Left lung (tissue), 4 donors: ENCODE measurements at regions not wholly inside any gene's neighbourhood (a gene's known extent, or its start where the extent isn't known, plus 50 kb on each side); places are given as distances from the start of the nearest gene placed in this dataset.
A peak's percentile ranks its signal among the peaks of the same experiment; 100 is the strongest.

ENCODE experiments used
- ATAC-seq: fragments of 200-7000 bp; cut with Tn5 transposase; one replicate; pipeline ENCODE4 v1.9.1; 2020; ENCODE audit warnings: moderate library complexity
- DNase-seq, 4 donors: peaks; one replicate each; pipeline ENCODE4 v3.0.0-alpha.2; 2013 to 2020
- H3K27ac ChIP-seq, 2 donors: fragments of 200-600 bp; sonication (generic) in 1 of 2; one replicate each; pipeline versions ENCODE4 v1.5.0 to v1.8.0; 2020 to 2021
- H3K27me3 ChIP-seq, 2 donors: fragments of 200-600 bp; sonication (generic) in 1 of 2; one replicate each; pipeline versions ENCODE4 v1.5.0 to v1.8.0; 2020 to 2021
- H3K36me3 ChIP-seq, 2 donors: fragments of 200-600 bp; sonication (generic) in 1 of 2; one replicate each; pipeline versions ENCODE4 v1.5.0 to v1.8.0; 2020 to 2021
- H3K4me1 ChIP-seq, 2 donors: fragments of 200-600 bp; one replicate each; pipeline ENCODE4 v1.8.0; 2021
- H3K4me3 ChIP-seq, 2 donors: fragments of 200-600 bp; sonication (generic) in 1 of 2; one replicate each; pipeline versions ENCODE4 v1.5.0 to v1.8.0; 2020 to 2021; ENCODE audit warnings: mild to moderate bottlenecking in 1 of 2
- H3K9me3 ChIP-seq, 2 donors: fragments of 200-600 bp; sonication (generic) in 1 of 2; one replicate each; pipeline versions ENCODE4 v1.5.0 to v1.8.0; 2020 to 2021
- CTCF ChIP-seq, 2 donors: fragments of 200-600 bp; sonication (generic) in 1 of 2; IDR thresholded peaks; one replicate each; pipeline versions ENCODE4 v1.5.0 to v1.8.0; 2021; ENCODE audit warnings: antibody characterized with exemption in 2 of 2
- intact Hi-C, 2 donors: fragments of 100-400 bp; cut with DNase I; formaldehyde crosslinking; loops; one replicate each; pipeline versions ENCODE4 v1.11.2 to v1.14.2; 2022
- donor health status: DM: no; HTN: yes; CAD: no.
- donor health status: DM: no; HTN: no; CAD: no.

- Histone ChIP-seq H3K27me3 (no peaks in the 10 kb centered on the region), H3K27ac (peak overlapping the region in 1 of 2 donors; percentile 3), H3K4me1 (peaks cover 0 to 27% of the 10 kb centered on the region in 2 donors), H3K36me3 (no peaks in the 10 kb centered on the region), H3K9me3 (no peaks in the 10 kb centered on the region), H3K4me3 (no peak overlapping the region)
- intact Hi-C loops = no loop called here
- no peak for ATAC-seq
- DNase-seq = no peak
- no peak for TF ChIP-seq CTCF (IDR thresholded peaks at IDR 0.05)
Measured at GRCh38 chr4:56732301-56732700, 51.2 kb upstream of the HOPX start.

- Histone ChIP-seq H3K36me3 (no peaks in the 10 kb centered on the region), H3K4me3 (no peak overlapping the region), H3K4me1 (peaks cover 0 to 27% of the 10 kb centered on the region in 2 donors), H3K9me3 (no peaks in the 10 kb centered on the region), H3K27ac (peak overlapping the region in 1 of 2 donors; percentile 3), H3K27me3 (no peaks in the 10 kb centered on the region)
- no peak for TF ChIP-seq CTCF (IDR thresholded peaks at IDR 0.05)
- peak; percentile 58 for ATAC-seq
- intact Hi-C loops = no loop called here
- DNase-seq = peak in 2 of 4 donors; percentile 50 to 77
Measured at GRCh38 chr4:56731857-56732256, 50.8 kb upstream of the HOPX start.
